ENCODE measurements at regions not wholly inside any gene's neighbourhood (a gene's known extent, or its start where the extent isn't known, plus 50 kb on each side); places are given as distances from the start of the nearest gene placed in this dataset.
"Not testable (repeated sequence)": the region's sequence is repeated elsewhere in the genome, so short reads cannot be mapped to it uniquely, and the experiment has no call there.

GRCh38 chr10:109809954-109810353 lies 113.4 kb downstream of the XPNPEP1 start:
- DNase-seq (ENCODE audit: low read depth in 3 of 3): not testable (repeated sequence)

GRCh38 chr10:109801191-109801590 lies 122.1 kb downstream of the XPNPEP1 start:
- not testable (repeated sequence) for DNase-seq (ENCODE audit: low read depth in 3 of 3)

- DNase-seq (ENCODE audit: low read depth in 3 of 3): no peak
These were observed 132.7 kb downstream of the XPNPEP1 start for GRCh38 chr10:109790647-109791046.

GRCh38 chr10:109784236-109784635 lies 139.1 kb downstream of the XPNPEP1 start:
- no peak for DNase-seq (ENCODE audit: low read depth in 3 of 3)

- no peak for DNase-seq (ENCODE audit: low read depth in 3 of 3)
These were observed 140.0 kb downstream of the XPNPEP1 start for GRCh38 chr10:109783286-109783685.

- no peak for DNase-seq (ENCODE audit: low read depth in 3 of 3)
These were observed 142.3 kb downstream of the XPNPEP1 start for GRCh38 chr10:109780997-109781396.

GRCh38 chr10:109778993-109779392 lies 144.3 kb downstream of the XPNPEP1 start:
- DNase-seq (ENCODE audit: low read depth in 3 of 3): no peak

GRCh38 chr10:109774121-109774440 lies 149.2 kb downstream of the XPNPEP1 start:
- no peak for DNase-seq (ENCODE audit: low read depth in 3 of 3)

- no peak for DNase-seq (ENCODE audit: low read depth in 3 of 3)
These were observed 149.8 kb downstream of the XPNPEP1 start for GRCh38 chr10:109773288-109774120.

- DNase-seq (ENCODE audit: low read depth in 3 of 3): no peak
These were observed 152.6 kb downstream of the XPNPEP1 start for GRCh38 chr10:109770663-109771062.

GRCh38 chr10:109769966-109770365 lies 153.3 kb downstream of the XPNPEP1 start:
- no peak for DNase-seq (ENCODE audit: low read depth in 3 of 3)

- DNase-seq (ENCODE audit: low read depth in 3 of 3): no peak
These were observed 157.5 kb downstream of the XPNPEP1 start for GRCh38 chr10:109765838-109766237.

GRCh38 chr10:109762555-109762954 lies 160.8 kb downstream of the XPNPEP1 start:
- DNase-seq (ENCODE audit: low read depth in 3 of 3): no peak

GRCh38 chr10:109757670-109758069 lies 165.6 kb downstream of the XPNPEP1 start:
- DNase-seq (ENCODE audit: low read depth in 3 of 3): not testable (repeated sequence)

- no peak for DNase-seq (ENCODE audit: low read depth in 3 of 3)
These were observed 176.4 kb downstream of the XPNPEP1 start for GRCh38 chr10:109746861-109747260.

- no peak for DNase-seq (ENCODE audit: low read depth in 3 of 3)
These were observed 179.3 kb downstream of the XPNPEP1 start for GRCh38 chr10:109744020-109744419.

- DNase-seq (ENCODE audit: low read depth in 3 of 3): no peak
These were observed 179.7 kb downstream of the XPNPEP1 start for GRCh38 chr10:109743574-109743973.

- DNase-seq (ENCODE audit: low read depth in 3 of 3): no peak
These were observed 180.2 kb downstream of the XPNPEP1 start for GRCh38 chr10:109743146-109743545.

GRCh38 chr10:109741712-109742111 lies 181.6 kb downstream of the XPNPEP1 start:
- DNase-seq (ENCODE audit: low read depth in 3 of 3): no peak

- no peak for DNase-seq (ENCODE audit: low read depth in 3 of 3)
These were observed 182.9 kb downstream of the XPNPEP1 start for GRCh38 chr10:109740436-109740835.

GRCh38 chr10:109737626-109738025 lies 185.7 kb downstream of the XPNPEP1 start:
- no peak for DNase-seq (ENCODE audit: low read depth in 3 of 3)

- DNase-seq (ENCODE audit: low read depth in 3 of 3): no peak
These were observed 186.3 kb downstream of the XPNPEP1 start for GRCh38 chr10:109737009-109737408.

GRCh38 chr10:109735776-109736175 lies 187.5 kb downstream of the XPNPEP1 start:
- no peak for DNase-seq (ENCODE audit: low read depth in 3 of 3)

Data from stimulated activated CD4-positive, alpha-beta T cell treated with anti-CD3 and anti-CD28 coated beads, TNF-alpha, amount 100 ng/mL, for 24 hours (primary cell).